ENCODE measurements at regions not wholly inside any gene's neighbourhood (a gene's known extent, or its start where the extent isn't known, plus 50 kb on each side); places are given as distances from the start of the nearest gene placed in this dataset.

- TF ChIP-seq POLR2AphosphoS5 (IDR thresholded peaks at IDR 0.05) (no peak), EP300 (IDR thresholded peaks at IDR 0.05; ENCODE audit: low read depth) (no peak), CTCF (IDR thresholded peaks at IDR 0.05) (no peak)
Observed at GRCh38 chr10:130480491-130480890, 344.3 kb downstream of the GLRX3 start.
